ENCODE measurements at regions not wholly inside any gene's neighbourhood (a gene's known extent, or its start where the extent isn't known, plus 50 kb on each side); places are given as distances from the start of the nearest gene placed in this dataset.

DNA sequence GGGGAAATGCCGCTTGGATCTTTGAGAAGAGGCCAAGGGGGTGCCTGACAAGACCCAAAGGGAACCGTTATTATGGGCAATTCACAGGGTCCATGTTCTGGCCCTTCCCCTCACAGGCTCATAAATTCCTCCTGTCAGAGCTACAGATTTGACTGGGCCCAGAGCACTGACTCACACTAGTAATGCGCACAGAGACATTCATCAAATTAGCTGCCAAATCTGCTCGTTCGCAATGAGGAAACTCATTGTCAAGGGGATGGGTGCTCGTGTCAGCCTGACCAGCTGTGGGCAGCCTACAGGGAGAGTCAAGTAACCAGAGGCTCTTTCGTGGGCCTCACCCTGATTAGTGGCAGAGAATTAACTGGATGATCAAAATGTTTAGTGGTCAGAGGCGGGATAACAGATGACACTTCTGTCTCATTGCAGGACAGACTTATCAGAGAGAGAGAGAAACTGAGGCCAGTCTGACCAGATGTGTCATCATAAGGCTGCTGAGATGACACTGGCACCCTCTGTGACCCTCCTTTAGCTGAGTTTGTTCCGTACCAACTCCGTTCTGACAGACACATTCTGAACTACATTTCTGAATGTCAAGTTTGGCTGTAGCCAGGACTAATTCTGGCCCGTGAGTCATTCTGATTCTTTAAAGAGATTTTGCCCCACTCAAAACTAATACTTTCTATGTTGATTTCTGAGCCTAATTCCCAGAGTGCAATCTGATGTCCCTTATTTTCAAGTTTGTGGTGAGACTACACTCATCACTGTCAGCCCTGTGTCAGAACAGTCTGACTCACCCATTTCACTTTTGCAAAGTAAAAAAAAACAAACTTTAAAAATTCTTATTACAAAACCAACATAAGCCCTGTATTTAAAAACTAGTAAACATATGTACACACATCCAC is 377.1 kb downstream of the ACTL7B start:
- TF ChIP-seq ZNF239 (tag by site-specific recombination; IDR thresholded peaks at IDR 0.05) (no peak), ZBTB7A (tag by site-specific recombination; IDR thresholded peaks at IDR 0.05; ENCODE audit: low read depth) (no peak), ZNF138 (tag by site-specific recombination; IDR thresholded peaks at IDR 0.05; ENCODE audit: borderline replicate concordance) (no peak), ZNF837 (tag by site-specific recombination; IDR thresholded peaks at IDR 0.05) (no peak), HOXD13 (CRISPR knock-in tag; IDR thresholded peaks at IDR 0.05; ENCODE audit: borderline replicate concordance) (no peak), ZNF121 (tag by site-specific recombination; IDR thresholded peaks at IDR 0.05) (no peak), PRDM4 (tag by site-specific recombination; IDR thresholded peaks at IDR 0.05) (no peak), ZFHX2 (tag by site-specific recombination; conservative IDR thresholded peaks at IDR 0.05) (no peak), ZNF423 (tag by site-specific recombination; IDR thresholded peaks at IDR 0.05) (no peak)
- TF ChIP-seq, protein P1, sequence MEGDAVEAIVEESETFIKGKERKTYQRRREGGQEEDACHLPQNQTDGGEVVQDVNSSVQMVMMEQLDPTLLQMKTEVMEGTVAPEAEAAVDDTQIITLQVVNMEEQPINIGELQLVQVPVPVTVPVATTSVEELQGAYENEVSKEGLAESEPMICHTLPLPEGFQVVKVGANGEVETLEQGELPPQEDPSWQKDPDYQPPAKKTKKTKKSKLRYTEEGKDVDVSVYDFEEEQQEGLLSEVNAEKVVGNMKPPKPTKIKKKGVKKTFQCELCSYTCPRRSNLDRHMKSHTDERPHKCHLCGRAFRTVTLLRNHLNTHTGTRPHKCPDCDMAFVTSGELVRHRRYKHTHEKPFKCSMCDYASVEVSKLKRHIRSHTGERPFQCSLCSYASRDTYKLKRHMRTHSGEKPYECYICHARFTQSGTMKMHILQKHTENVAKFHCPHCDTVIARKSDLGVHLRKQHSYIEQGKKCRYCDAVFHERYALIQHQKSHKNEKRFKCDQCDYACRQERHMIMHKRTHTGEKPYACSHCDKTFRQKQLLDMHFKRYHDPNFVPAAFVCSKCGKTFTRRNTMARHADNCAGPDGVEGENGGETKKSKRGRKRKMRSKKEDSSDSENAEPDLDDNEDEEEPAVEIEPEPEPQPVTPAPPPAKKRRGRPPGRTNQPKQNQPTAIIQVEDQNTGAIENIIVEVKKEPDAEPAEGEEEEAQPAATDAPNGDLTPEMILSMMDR (tag by site-specific recombination; IDR thresholded peaks at IDR 0.05): no peak
